GM21360 (cell line): ENCODE measurements at regions not wholly inside any gene's neighbourhood (a gene's known extent, or its start where the extent isn't known, plus 50 kb on each side); places are given as distances from the start of the nearest gene placed in this dataset.

ENCODE experiments used
- ATAC-seq: cut with Tn5 transposase; IDR thresholded peaks from one replicate; pipeline ENCODE4 v1.9.1; 2021; ENCODE audit warnings: mild to moderate bottlenecking, moderate library complexity; ENCODE audit not compliant: unreplicated experiment

- ATAC-seq, result no peak
Observed at GRCh38 chr20:19923762-19924161, 93.4 kb upstream of the NAA20 start.

GRCh38 chr20:19924255-19924654, 92.9 kb upstream of the NAA20 start:
- ATAC-seq, result no peak

GRCh38 chr20:19926591-19926990, 90.6 kb upstream of the NAA20 start:
- ATAC-seq, result no peak

GRCh38 chr20:19928328-19929011, 88.7 kb upstream of the NAA20 start:
- ATAC-seq, result no peak

- no peak for ATAC-seq
Observed at GRCh38 chr20:19929012-19929360, 88.2 kb upstream of the NAA20 start.

DNA sequence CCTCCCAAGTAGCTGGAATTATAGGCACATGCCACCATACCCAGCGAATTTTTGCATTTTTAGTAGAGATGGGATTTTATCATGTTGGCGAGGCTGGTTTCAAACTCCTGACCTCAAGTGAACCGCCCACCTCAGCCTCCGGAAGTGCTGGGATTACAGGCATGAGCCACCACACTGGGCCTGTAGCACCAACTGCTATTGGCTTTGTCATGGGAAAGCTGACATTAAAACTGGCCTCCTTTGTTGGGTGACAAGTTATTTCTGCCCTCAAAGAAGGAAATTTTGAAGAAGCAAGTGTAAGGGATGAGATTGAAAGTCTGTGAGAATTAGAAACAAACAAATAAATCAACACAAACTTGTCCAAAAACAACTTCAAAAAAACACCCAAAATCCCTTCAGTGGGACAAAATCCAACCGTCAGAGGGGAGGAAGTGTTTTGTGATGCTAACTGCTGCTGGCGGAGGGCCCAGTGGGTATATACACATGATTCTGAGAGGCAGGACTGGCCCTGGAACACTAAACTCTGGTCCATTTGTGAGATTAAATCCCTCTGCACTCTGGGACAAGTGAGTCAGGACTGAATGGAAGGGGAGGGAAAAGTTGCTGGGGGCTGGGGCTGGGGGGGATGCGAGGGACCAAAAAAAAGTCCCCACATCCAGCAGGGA, 87.5 kb upstream of the NAA20 start:
- no peak for ATAC-seq

DNA sequence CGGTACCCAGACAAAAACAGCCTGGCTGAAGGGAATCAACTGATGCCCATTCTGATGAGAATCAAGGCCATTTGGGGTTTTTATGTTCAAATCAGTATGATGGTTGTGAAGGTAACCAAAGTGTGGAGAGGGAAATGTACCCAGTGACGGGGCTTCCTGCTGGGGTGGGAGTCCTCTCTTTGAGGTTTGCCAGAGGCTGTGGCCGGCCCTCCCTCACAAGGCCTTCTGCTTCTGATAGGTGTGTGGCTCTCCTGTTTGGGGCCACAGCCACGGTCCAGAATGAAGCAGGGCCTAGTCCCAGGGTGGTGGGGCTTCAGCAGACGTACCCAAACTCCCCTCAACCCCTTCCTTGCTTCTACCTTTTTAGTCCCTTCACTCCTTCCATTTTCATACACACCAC, 86.7 kb upstream of the NAA20 start:
- no peak for ATAC-seq

GRCh38 chr20:19932170-19932667, 84.9 kb upstream of the NAA20 start:
- ATAC-seq, result no peak

- no peak for ATAC-seq
Observed at GRCh38 chr20:19934792-19935491, 82.2 kb upstream of the NAA20 start.

- ATAC-seq, result no peak
Observed at GRCh38 chr20:19935842-19936241, 81.3 kb upstream of the NAA20 start.

- no peak for ATAC-seq
Observed at GRCh38 chr20:19936466-19937200, 80.5 kb upstream of the NAA20 start.

GRCh38 chr20:19937218-19937617, 79.9 kb upstream of the NAA20 start:
- peak; percentile 42 for ATAC-seq

- peak; percentile 62 for ATAC-seq
Observed at GRCh38 chr20:19937651-19938420, 79.3 kb upstream of the NAA20 start.

DNA sequence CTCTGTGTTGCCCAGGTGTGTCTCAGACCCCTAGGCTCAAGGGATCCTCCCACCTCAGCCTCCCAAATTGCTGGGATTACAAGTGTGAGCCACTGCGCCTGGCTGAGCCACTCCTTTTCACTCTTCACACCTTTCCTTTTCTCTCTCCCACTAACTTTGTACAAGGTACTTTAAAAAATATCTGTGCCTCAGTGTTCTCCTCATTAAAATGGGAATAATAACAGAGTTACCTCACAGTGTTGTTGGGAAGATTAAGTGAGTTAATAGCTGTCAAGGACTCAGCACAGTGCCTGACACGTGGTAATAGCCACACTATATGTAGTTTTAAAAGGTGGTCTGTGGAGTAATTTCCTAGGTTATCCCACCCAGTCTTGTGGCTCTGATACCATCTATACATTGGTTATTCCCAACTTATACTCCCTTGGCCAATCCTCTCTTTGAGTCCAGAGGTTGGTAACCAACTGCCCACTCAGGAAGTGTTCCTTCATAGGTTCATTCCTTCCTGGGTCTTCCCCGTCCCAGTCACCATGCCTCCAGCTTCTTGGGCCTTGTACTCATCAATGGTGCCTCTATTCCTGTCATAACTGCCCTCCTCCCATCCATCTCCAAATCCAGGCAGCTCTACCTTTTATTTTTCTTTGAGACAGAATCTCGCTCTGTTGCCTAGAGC, 78.6 kb upstream of the NAA20 start:
- no peak for ATAC-seq

GRCh38 chr20:19940988-19941460, 76.1 kb upstream of the NAA20 start:
- ATAC-seq, result no peak

GRCh38 chr20:19942611-19943010, 74.6 kb upstream of the NAA20 start:
- no peak for ATAC-seq

GRCh38 chr20:19943061-19943521, 74.1 kb upstream of the NAA20 start:
- ATAC-seq, result no peak

DNA sequence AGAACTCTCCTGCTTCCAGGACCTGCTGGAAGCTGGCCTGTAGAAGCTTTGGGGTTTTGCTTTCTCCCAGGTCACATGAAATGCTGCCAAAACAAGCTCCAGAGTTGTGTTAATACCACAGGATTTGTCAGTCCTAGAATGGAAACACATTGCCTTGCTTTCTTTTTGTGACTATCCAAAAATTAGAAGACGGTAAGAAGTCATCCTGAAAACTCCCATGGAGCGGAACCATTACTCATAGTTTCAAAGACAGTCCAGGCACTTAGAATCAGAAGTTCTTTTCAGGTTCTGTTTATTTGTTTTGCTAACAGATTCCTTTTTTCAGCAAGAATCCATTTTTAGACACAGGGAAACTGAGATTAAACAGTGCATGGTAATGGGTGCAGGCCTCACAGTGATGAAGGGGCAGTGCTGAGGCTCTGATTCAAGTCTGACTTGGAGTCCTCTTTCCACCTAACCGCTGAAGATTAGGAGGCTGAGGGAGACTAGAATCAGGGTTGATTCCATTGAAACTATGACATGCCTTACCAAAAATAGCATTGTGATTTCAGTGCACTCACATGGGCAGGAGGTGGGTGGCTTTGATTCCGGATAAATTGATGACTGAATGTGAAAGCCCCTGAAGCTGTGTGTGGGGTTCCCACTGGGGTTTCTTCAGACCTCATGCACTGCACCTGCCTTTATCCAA, 72.2 kb upstream of the NAA20 start:
- ATAC-seq, result peak; percentile 59
